Sciatic nerve (tissue), 2 donors: ENCODE measurements at regions not wholly inside any gene's neighbourhood (a gene's known extent, or its start where the extent isn't known, plus 50 kb on each side); places are given as distances from the start of the nearest gene placed in this dataset.
A peak's percentile ranks its signal among the peaks of the same experiment; 100 is the strongest.
"Not testable (repeated sequence)": the region's sequence is repeated elsewhere in the genome, so short reads cannot be mapped to it uniquely, and the experiment has no call there.

Experiments
- ATAC-seq: fragments of 200-7000 bp; cut with Tn5 transposase; one replicate; pipeline ENCODE4 v1.9.1; 2020; ENCODE audit warnings: mild to moderate bottlenecking, moderate library complexity
- DNase-seq: peaks from one replicate; pipeline ENCODE4 v3.0.0-alpha.2; 2020; ENCODE audit warnings: low spot score
- intact Hi-C: fragments of 100-400 bp; cut with DNase I; formaldehyde crosslinking; loops from one replicate; pipeline ENCODE4 v1.14.2; 2022
- donor health status: DM: no; HTN: no; CAD: no.
- donor health status: DM: no; HTN: no; CAD: no.

DNA sequence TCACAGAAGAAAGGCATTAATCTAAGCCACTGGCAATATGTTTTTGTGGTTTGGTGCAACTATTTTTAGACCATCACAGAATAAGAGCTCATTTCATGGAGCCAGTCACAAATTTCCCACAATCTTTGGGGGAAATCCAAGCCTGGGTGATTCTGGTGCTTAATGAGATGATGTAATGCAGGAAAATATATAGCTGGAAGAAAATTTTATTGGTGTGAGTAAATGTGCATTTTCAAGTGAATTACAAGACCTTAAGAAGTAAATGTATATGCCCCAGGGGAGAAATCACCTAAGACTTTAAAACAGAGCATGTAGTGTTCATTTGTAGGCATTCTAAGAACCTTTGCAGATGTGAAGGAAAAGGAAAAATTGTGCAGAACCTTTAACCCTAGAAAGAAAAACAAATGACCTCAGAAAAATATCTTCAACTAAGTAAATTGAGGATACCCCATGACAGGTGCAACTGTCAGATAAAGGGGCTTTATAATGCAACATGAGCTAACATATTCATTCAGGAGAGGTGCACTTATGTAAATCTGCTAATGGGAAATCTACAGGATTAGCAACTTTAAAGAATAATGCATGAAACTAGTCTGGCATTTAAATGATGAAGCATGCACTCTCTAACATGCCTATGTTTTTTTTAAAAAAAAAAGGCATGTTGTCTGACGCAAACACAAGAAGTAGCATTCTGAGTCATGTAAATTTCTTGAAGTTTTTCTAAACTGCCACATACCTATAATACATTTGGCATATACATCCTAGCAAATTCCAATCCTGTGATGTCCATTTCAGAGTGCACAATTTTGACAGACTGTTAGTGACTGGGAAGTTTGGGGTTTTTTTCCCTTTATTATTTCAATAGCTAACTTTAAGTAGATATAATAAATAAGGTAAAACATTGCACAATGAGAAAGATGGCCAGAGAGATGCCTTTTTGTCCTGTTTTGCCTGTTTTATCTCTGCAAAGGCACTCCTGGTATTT lies 105.1 kb downstream of the MEX3B start:
- DNase-seq (no peak), ATAC-seq (no peak)
- intact Hi-C loops, result no loop called here

DNA sequence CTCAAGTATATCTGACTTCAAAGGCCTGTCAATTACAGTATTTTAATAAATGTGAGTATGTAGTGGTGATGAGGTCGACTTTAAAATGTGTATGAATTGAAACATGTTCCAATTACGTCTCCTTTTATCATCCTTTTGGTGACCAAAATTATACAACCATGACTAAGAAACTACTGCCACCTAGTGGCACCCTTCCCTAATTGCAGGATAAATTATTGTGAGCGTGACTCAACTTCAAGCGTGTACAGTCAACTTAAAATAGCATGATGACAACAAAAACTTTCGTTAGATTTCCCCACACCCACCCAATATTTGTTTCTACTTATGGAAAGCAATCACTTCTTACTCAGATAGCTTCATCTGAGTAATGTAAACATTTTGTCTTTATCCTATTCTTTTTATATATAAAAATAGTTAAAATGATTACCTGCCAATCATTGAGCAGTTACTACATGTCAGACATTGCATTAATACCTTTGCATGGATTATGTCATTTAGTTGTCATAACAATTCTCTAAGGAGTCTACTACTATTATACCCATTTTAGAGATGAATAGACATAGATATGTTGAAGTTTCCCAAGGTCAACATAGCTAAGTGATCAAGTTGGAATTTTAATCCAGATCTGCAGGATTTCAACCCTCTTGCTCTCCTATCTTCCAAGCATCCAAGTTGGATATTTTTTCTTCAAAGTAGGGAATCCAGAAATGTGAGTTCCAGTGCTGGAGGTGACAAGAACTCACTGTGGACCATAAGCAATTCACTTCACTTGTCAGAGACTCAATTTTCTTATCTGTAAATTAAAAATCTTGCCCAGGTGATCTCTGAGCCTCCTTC lies 106.0 kb downstream of the MEX3B start:
- intact Hi-C loops, result no loop called here
- no peak for DNase-seq
- no peak for ATAC-seq

DNA sequence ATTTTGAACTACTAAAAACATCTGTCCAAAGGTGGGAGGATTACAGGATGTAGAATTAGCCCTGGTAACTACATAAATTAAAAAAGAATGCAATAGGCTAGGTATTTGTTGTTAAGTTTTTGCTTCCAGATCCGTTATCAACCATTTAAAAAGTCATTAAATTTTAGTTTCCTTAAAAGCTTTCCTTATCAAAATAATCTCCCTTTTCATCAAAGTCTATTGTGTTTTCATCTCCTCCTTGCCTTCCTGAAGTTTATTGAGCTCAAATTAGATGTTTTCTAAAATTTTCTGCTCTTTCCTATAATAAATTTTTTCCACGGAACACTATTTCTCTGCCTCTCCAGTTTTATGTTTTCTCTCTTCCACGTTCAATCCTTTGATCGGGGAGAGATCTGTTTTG lies 108.6 kb downstream of the MEX3B start:
- intact Hi-C loops, result no loop called here
- DNase-seq (no peak), ATAC-seq (no peak)

DNA sequence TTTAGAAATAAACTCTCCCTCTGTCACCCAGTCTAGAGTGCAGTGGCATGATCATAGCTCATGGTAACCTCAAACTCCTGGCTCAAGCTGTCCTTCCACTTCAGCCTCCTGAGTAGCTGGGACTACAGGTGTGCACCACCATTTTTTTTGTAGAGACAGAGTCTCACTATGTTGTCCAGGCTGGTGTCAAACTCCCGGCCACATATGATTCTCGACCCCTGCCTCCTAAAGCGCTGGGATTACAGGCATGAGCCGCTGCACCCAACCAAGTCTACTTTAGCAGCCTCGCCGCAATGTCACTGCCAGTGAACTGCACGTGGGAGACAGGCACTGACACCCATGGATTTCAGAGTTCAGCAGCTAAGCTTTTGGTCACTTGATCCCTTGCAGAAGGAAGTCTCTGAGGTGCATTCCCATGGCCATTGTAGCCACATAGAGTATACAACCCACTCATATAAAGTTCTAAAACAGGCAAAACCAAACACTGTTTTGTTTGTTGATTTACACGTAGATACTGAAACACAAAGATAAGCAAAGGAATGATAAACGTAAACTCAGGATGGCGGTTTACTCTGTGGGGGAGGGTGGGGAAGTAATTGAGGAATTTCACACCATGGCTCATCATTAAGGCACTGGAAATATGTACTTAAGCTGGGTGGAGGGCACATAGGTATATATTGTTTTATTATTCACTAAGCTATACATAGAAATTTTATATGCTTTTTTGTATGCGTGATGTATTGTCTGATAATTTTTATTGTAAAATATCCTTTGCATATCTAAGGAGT lies 115.0 kb downstream of the MEX3B start:
- ATAC-seq (no peak), DNase-seq (no peak)
- intact Hi-C loops, result no loop called here

DNA sequence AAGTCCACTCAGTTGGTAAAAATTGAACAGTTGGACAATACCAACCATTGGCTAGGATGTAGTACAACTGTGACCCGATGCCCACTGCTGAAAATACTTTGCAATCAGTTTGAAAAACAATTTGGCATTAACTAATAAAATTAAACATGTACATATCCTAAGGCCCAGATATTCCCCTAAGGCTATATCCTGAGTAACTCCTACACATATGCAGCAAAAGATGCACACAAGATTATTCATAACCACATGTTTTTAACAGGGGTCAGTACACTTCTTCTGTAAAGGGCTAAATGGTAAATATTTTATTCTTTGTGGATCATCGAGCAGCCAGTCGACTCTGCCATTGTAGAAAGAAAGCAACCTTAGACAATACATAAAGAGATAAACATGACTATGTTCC lies 116.3 kb downstream of the MEX3B start:
- ATAC-seq (no peak), DNase-seq (no peak)
- intact Hi-C loops, result no loop called here

DNA sequence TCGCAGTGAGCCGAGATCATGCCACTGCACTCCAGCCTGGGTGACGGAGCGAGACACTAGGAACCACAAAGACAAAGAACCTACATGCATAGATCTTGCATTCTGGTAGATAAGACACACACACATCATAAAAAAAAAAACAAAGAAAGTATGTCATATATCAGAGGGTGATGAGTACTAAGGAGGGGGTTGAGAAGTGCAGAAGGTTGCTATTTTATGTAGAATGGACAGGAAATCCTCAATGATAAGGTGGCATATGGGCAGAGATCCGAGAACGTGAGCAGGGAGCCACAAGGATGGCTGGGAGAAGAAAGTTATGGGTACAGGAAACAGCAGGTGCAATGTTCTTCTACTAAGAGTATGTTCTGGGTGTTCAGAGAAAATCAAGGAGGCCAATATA lies 118.8 kb downstream of the MEX3B start:
- DNase-seq, result no peak
- intact Hi-C loops, result no loop called here
- no peak for ATAC-seq

DNA sequence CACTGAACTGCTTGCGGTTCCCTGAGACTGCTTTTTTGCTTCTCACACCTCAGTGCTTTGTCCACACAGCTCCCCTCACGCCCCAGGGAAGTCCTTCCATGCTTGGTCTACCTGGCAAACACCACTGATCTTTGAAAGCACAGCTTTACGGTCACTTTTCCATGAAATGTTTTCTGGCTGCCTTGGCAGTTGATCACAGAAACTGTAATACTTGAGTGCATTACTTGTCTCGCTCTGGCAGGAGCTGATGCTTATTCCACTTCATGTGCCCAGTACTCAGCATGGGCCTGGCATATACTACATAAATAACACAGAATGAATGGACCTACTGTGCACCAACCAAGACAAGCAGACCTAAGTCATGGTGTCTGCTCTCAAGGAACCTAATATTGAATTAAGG lies 121.1 kb downstream of the MEX3B start:
- no peak for DNase-seq
- intact Hi-C loops, result no loop called here
- no peak for ATAC-seq

DNA sequence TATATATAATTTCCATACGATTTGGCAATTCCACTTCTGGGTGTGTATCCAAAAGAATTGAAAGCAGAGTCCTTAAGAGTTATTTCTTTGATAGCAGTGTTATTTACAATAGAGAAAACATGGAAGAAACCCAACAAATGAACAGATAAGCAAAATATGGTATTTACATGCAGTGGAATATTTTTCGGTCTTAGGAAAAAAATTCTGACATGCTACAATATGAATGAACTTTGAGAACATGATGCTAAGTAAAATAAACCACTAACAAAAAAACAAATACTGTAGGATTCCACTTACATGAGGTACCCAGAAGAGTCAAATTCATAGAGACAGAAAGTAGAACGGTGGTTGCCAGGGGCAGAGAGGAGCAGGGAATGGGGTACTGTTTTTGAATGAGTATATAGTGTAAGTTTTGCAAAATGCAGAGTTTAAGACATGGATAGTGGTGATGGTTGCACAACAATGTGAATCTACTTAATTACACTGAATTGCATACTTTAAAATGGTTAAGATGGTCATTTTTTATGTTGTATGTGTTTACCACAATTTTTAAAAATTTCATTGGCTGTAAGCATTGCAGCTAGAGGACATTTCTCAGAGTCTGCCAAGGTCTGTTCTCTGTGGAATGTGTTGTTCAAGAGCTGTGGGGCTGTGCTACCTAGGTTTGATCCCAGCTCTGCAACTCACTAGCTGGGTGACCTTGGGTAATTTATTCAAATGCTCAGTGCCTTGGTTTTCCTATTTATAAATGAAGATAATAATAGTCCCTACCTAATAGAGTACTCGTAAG lies 122.1 kb downstream of the MEX3B start:
- DNase-seq, result no peak
- no peak for ATAC-seq
- intact Hi-C loops, result no loop called here

DNA sequence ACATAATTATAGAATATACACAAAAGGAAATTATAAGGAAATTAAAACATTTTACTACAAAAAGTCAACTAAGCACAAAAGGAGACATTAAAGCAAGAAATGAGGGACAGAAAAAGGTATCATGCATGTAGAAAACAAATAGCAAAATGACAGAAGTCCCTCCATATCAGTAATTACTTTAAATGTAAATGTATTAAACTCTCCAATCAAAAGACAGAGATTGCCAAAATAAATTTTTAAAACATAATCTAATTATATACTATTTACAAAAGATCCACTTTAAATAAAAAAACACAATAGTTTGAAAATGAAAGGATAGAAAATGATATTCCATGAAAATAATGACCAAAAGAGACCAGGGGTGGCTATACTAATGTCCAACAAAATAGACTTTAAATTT lies 123.7 kb downstream of the MEX3B start:
- ATAC-seq, result no peak

DNA sequence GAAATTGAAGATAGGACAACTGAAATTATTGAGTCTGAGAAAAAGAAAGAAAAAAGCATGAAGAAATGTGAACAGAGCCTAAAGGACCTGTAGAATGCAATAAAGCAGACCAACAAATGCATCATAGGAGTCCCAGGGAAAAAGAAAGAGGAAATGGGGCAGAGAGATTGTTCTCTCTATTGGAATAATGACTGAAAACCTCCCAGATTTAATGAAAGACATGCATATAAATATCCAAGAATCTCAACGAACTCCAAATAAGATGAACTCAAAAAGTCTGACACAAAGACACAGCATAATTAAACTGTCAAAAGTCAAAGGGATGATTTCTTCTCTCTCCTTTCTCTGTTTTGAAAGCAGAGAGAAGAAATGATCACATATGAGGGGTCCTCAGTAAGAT lies 124.7 kb downstream of the MEX3B start:
- intact Hi-C loops, result no loop called here
- DNase-seq, result no peak
- ATAC-seq, result no peak

More for the DNA sequence above, 123.7 kb downstream of the MEX3B start:
- DNase-seq, result no peak
- intact Hi-C loops, result no loop called here

DNA sequence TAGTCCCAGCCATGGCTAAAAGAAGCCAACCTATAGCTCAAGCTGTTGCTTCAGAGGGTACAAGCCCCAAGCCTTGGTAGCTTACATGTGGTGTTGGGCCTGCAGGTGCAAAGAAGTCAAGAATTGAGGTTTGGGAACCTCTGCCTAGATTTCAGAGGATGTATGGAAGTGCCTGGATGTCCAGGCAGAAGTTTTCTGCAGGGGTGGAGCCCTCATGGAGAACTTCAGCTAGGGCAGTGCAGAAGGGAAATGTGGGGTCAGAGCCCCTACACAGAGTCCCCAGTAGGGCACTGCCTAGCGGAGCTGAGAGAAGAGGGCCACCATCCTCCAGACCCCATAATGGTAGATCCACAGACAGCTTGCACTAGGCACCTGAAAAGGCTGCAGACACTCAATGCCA lies 127.1 kb downstream of the MEX3B start:
- ATAC-seq, DNase-seq, intact Hi-C loops: not testable (repeated sequence)

DNA sequence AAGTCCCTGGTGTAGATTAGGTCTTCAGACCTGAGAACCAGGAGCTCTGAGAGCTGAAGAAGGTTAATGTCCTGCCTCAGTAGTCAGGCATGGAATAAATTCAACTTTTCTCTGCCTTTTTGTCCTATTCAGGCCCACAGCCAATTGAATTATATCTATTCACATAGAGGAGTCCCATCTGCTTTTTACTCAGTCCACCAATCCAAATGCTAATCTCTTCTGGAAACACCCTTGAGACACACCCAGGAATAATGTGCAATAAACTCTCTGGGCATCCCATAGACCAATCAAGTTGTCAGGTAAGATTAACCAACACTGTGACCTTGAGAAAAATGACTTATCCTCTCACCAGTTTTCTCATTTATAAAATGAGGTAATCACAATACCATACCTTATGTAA lies 129.4 kb downstream of the MEX3B start:
- DNase-seq (no peak), ATAC-seq (no peak)
- intact Hi-C loops, result no loop called here

DNA sequence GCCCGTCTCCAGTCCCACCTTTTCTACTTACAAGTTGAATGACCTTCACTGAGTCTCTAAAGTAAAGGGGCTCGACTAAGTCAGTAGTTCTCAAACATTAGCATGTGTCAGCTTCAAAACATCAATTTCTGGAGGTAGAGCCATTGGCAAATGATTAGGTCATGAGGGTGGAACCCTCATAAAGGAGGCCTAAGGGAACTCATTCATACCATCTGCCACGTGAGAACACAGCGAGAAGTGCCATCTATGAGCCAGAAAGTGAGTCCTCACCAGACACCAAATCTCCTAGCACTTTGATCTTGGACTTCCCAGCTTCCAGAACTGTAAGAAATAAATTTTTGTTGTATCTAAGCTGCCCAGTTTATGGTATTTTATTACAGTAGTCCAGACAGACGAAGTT lies 129.8 kb downstream of the MEX3B start:
- intact Hi-C loops, result no loop called here
- ATAC-seq (no peak), DNase-seq (no peak)

DNA sequence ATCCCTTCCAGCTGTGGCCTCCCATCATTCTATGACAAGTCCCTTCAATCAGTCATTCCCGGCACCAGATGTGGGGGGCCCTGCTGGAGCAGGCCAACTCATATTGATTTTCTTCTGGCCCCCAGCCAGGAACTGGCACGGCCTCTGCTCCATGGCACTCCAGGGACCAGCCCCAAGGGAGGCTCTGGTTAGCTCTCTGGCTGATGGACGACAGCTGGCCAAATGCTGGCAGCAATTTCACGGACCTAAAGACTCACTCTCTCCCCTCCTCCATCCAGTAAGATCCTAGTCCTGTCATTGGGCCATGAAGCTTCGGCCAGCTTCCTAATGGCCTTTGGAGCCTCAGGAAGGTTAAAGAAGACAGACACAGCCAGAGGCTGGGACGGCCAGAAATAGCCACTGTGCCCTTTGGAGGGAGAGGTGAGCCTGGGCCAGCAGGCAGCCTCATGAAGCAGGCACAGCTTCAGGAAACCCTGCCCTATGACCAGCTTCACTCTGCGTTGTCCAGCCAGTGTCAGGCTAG lies 131.0 kb downstream of the MEX3B start:
- no peak for DNase-seq
- intact Hi-C loops, result no loop called here
- peak; percentile 42 for ATAC-seq

DNA sequence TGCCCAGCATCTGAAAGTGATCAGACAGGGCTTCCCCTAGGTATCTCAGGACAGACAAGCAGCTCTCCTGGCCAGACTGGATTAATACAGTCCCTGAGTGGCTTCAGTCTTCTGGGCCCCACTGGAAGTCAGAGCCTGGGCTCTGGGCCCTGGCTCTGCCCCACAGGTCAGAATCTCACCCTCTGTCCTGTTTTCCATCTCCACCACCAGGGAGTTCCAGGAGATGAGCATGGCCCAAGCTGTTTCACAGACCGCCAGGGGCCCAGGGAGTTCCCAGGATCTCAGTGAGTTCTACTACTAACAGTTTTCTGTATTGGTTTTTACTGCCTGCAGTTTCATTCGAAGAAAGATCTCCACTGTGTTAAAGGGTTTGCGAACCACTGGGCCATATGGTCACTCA lies 131.5 kb downstream of the MEX3B start:
- DNase-seq (no peak), ATAC-seq (peak; percentile 13)
- intact Hi-C loops, result no loop called here

DNA sequence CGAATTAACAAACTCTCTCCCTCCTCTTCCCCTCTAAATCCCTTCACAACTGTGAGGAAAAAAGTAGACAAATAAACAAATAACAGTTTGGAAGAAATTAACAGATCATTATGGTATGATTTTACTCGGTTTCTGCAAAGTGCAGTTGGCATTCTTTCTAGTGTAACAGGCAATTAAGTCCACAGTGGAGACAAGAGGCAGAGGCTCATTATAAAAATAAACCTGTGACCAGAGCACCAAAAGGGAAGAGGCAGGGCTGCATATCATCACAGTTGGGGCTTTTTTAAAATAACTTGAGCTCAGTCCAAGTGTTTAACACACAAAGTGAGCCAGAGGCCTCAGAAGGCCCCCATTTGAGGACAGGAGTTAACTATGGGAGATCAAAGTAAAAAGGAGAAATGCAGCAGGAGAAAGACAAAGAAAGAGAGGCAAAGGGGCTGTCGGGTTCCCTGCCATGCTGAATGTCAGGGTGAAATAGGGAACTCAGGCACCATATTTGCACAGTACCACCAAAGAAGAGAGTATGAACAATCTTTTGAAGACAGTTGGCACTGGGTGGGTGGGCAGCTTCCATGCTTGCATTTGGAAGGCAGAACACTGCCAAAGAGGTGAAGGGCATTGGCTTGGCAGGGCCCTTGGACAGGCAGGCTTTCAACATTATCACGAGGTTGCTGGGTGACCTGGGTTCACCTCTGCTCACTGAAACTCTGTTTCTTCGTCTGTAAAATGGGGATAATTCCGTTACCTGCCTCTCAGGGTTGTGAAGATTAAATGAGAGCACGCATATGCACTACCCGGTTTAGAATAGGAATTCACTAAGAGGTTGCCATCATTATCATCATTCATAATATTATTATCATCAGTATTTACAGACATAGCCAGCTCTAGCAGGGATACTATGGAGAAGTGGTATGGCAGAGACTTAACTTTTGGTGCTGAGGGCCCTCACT lies 134.5 kb downstream of the MEX3B start:
- ATAC-seq (no peak), DNase-seq (no peak)
- intact Hi-C loops, result no loop called here

DNA sequence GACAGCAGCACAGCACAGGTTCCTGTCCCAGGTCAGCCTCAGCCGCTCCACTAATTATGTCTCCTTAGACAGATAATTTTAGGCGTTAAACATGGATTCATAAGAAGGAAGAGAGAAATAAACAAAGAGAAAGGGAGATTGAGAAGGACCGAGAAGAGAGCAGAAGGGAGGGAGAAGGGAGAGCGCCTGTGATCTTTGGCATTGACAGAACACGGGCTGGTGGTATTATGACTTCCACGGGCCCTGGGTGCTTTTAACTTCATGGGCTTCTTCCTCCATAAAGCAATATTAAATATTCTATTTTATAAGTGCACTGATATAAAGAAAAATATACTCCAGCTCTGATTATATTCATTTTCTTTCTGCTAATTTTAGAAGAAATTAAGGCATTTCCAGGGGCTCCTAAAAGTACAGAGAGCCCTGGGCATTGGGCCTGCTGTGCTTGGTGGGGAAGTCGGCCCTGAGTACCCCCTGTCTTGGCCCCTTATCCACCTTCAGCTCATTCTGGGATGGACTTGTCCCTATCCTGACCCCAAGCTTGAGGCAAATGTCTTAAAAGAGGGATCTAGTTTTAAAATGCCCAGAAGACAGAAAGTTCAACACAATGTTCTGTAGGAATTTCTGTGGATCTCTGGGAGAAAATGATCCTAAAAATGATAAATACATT lies 135.3 kb downstream of the MEX3B start:
- intact Hi-C loops, result no loop called here
- no peak for DNase-seq

More for the DNA sequence above, 135.3 kb downstream of the MEX3B start:
- ATAC-seq, result no peak
